ENCODE measurements at regions not wholly inside any gene's neighbourhood (a gene's known extent, or its start where the extent isn't known, plus 50 kb on each side); places are given as distances from the start of the nearest gene placed in this dataset.

GRCh38 chr14:98945611-98946570 is 326.1 kb downstream of the BCL11B start:
- no peak for DNase-seq

- DNase-seq: no peak
Measured at GRCh38 chr14:98946940-98947339, 325.1 kb downstream of the BCL11B start.

GRCh38 chr14:98947911-98948595 is 323.9 kb downstream of the BCL11B start:
- DNase-seq: no peak

GRCh38 chr14:98949051-98949450 is 322.9 kb downstream of the BCL11B start:
- no peak for DNase-seq

GRCh38 chr14:98949481-98950135 is 322.4 kb downstream of the BCL11B start:
- no peak for DNase-seq

- no peak for DNase-seq
Measured at GRCh38 chr14:98950353-98950895, 321.6 kb downstream of the BCL11B start.

- no peak for DNase-seq
Measured at GRCh38 chr14:98951031-98951430, 321.0 kb downstream of the BCL11B start.

- DNase-seq: no peak
Measured at GRCh38 chr14:98951521-98952152, 320.4 kb downstream of the BCL11B start.

GRCh38 chr14:98952593-98953350 is 319.2 kb downstream of the BCL11B start:
- no peak for DNase-seq

GRCh38 chr14:98953551-98954348 is 318.2 kb downstream of the BCL11B start:
- DNase-seq: no peak

GRCh38 chr14:98954349-98955000 is 317.5 kb downstream of the BCL11B start:
- DNase-seq: no peak

GRCh38 chr14:98955036-98955740 is 316.8 kb downstream of the BCL11B start:
- no peak for DNase-seq

GRCh38 chr14:98955741-98956070 is 316.3 kb downstream of the BCL11B start:
- no peak for DNase-seq

- DNase-seq: no peak
Measured at GRCh38 chr14:98956181-98956580, 315.8 kb downstream of the BCL11B start.

GRCh38 chr14:98956661-98957060 is 315.3 kb downstream of the BCL11B start:
- no peak for DNase-seq

- DNase-seq: no peak
Measured at GRCh38 chr14:98957211-98958047, 314.6 kb downstream of the BCL11B start.

- DNase-seq: no peak
Measured at GRCh38 chr14:98958048-98958631, 313.9 kb downstream of the BCL11B start.

GRCh38 chr14:98958632-98959031 is 313.4 kb downstream of the BCL11B start:
- no peak for DNase-seq

- no peak for DNase-seq
Measured at GRCh38 chr14:98959410-98959809, 312.6 kb downstream of the BCL11B start.
